ENCODE measurements at regions not wholly inside any gene's neighbourhood (a gene's known extent, or its start where the extent isn't known, plus 50 kb on each side); places are given as distances from the start of the nearest gene placed in this dataset.

GRCh38 chr1:91619881-91620280, 119.2 kb downstream of the CDC7 start:
- no peak overlapping the region for H3K4me2 ChIP-seq (replicated peaks; ENCODE audit: low read depth, low read length, poor library complexity, severe bottlenecking)
- no peaks in the 10 kb centered on the region for H3K9me3 ChIP-seq (ENCODE audit: control extremely low read depth in 1 of 3, control insufficient read depth in 2 of 3, insufficient read depth in 1 of 3, low read length in 2 of 3)
- no peak overlapping the region for H3K4me3 ChIP-seq (ENCODE audit: control extremely low read depth in 1 of 5, extremely low read depth in 1 of 5, insufficient read depth in 1 of 5, low read depth in 2 of 5, low read length in 4 of 5)
- H3K9me3 Mint-ChIP-seq (ENCODE audit: insufficient read depth): no peaks in the 10 kb centered on the region
- no peak overlapping the region for H3K27ac Mint-ChIP-seq
- no peaks in the 10 kb centered on the region for H3K4me1 Mint-ChIP-seq
- intact Hi-C loops (cut with micrococcal nuclease): no loop called here
- DNase-seq (no peak), ATAC-seq (ENCODE audit: low read depth) (no peak)
- H3K79me2 ChIP-seq (ENCODE audit: control insufficient read depth, insufficient read depth, low read length): no peaks in the 10 kb centered on the region
- no peak overlapping the region for H3K27ac ChIP-seq (ENCODE audit: low read length in 2 of 2)
- no peaks in the 10 kb centered on the region for H3K36me3 ChIP-seq (replicated peaks in 1 of 2; ENCODE audit: control extremely low read depth in 1 of 2, control insufficient read depth in 1 of 2, extremely low read depth in 1 of 2, insufficient read depth in 2 of 2, low read length in 1 of 2)
- no peak overlapping the region for H3K9ac ChIP-seq (ENCODE audit: low read length)
- ChIA-PET POLR2A (no interaction called here), CTCF (no interaction called here)
- peaks cover 0 to 3% (median 0%) of the 10 kb centered on the region in 4 experiments for H3K27me3 ChIP-seq (replicated peaks in 1 of 4; ENCODE audit: control extremely low read depth in 1 of 4, control insufficient read depth in 3 of 4, insufficient read depth in 4 of 4, low read length in 3 of 4)
- TF ChIP-seq CTCF (IDR thresholded peaks at IDR 0.05) (no peak), EZH2 (IDR thresholded peaks at IDR 0.05; ENCODE audit: borderline replicate concordance, insufficient read depth, low read depth, low read length, poor library complexity, severe bottlenecking) (no peak)
- H3K4me3 Mint-ChIP-seq: no peak overlapping the region
- peaks cover 25% of the 10 kb centered on the region for H3K27me3 Mint-ChIP-seq
- WGBS (ENCODE audit: insufficient coverage): no CpG with 5 or more reads among the region's 3 CpGs
- no peaks in the 10 kb centered on the region for H4K20me1 ChIP-seq (ENCODE audit: control insufficient read depth, insufficient read depth, low read length, poor library complexity, severe bottlenecking)
- H3K4me1 ChIP-seq (ENCODE audit: control insufficient read depth in 2 of 2, insufficient read depth in 2 of 2, low read length in 2 of 2): no peaks in the 10 kb centered on the region
- no peak overlapping the region for H2AFZ ChIP-seq (ENCODE audit: insufficient read depth, low read depth, low read length, poor library complexity, severe bottlenecking)

- CTCF ChIA-PET: no interaction called here
- H3K4me3 ChIP-seq (ENCODE audit: control extremely low read depth in 1 of 5, extremely low read depth in 1 of 5, insufficient read depth in 1 of 5, low read depth in 2 of 5, low read length in 4 of 5): no peak overlapping the region
- no peak for ATAC-seq (ENCODE audit: low read depth)
These were observed 120.7 kb downstream of the CDC7 start for GRCh38 chr1:91621360-91621759.

More at GRCh38 chr1:91621360-91621759, 120.7 kb downstream of the CDC7 start:
- no peaks in the 10 kb centered on the region for H3K9me3 ChIP-seq (ENCODE audit: control extremely low read depth in 1 of 3, control insufficient read depth in 2 of 3, insufficient read depth in 1 of 3, low read length in 2 of 3)
- Mint-ChIP-seq H3K27me3 (peaks cover 25% of the 10 kb centered on the region), H3K9me3 (ENCODE audit: insufficient read depth) (no peaks in the 10 kb centered on the region), H3K27ac (no peak overlapping the region), H3K4me3 (no peak overlapping the region), H3K4me1 (no peaks in the 10 kb centered on the region)
- no peak for TF ChIP-seq CTCF (IDR thresholded peaks at IDR 0.05)
- no peak for TF ChIP-seq EZH2 (IDR thresholded peaks at IDR 0.05; ENCODE audit: borderline replicate concordance, insufficient read depth, low read depth, low read length, poor library complexity, severe bottlenecking)
- intact Hi-C loops (cut with micrococcal nuclease): no loop called here
- POLR2A ChIA-PET: no interaction called here
- H4K20me1 ChIP-seq (ENCODE audit: control insufficient read depth, insufficient read depth, low read length, poor library complexity, severe bottlenecking): no peaks in the 10 kb centered on the region
- no peaks in the 10 kb centered on the region for H3K4me1 ChIP-seq (ENCODE audit: control insufficient read depth in 2 of 2, insufficient read depth in 2 of 2, low read length in 2 of 2)
- no CpG with 5 or more reads among the region's 3 CpGs for WGBS (ENCODE audit: insufficient coverage)
- no peaks in the 10 kb centered on the region for H3K36me3 ChIP-seq (replicated peaks in 1 of 2; ENCODE audit: control extremely low read depth in 1 of 2, control insufficient read depth in 1 of 2, extremely low read depth in 1 of 2, insufficient read depth in 2 of 2, low read length in 1 of 2)
- DNase-seq: no peak
- no peak overlapping the region for H3K27ac ChIP-seq (ENCODE audit: low read length in 2 of 2)
- peaks cover 0 to 3% (median 0%) of the 10 kb centered on the region in 4 experiments for H3K27me3 ChIP-seq (replicated peaks in 1 of 4; ENCODE audit: control extremely low read depth in 1 of 4, control insufficient read depth in 3 of 4, insufficient read depth in 4 of 4, low read length in 3 of 4)
- H3K4me2 ChIP-seq (replicated peaks; ENCODE audit: low read depth, low read length, poor library complexity, severe bottlenecking): no peak overlapping the region
- no peak overlapping the region for H3K9ac ChIP-seq (ENCODE audit: low read length)
- H3K79me2 ChIP-seq (ENCODE audit: control insufficient read depth, insufficient read depth, low read length): no peaks in the 10 kb centered on the region
- no peak overlapping the region for H2AFZ ChIP-seq (ENCODE audit: insufficient read depth, low read depth, low read length, poor library complexity, severe bottlenecking)
